ENCODE measurements at regions not wholly inside any gene's neighbourhood (a gene's known extent, or its start where the extent isn't known, plus 50 kb on each side); places are given as distances from the start of the nearest gene placed in this dataset.

- TF ChIP-seq CHD7 (IDR thresholded peaks at IDR 0.05; ENCODE audit: insufficient replicate concordance, low read length) = no peak
- no peak for TF ChIP-seq MAX (IDR thresholded peaks at IDR 0.05)
- no peak for TF ChIP-seq E2F6 (IDR thresholded peaks at IDR 0.05)
- TF ChIP-seq EZH2 (IDR thresholded peaks at IDR 0.05; ENCODE audit: low read depth, low read length, severe bottlenecking) = no peak
- no peak for TF ChIP-seq SIX5 (IDR thresholded peaks at IDR 0.05; ENCODE audit: low read depth, low read length)
- no peak for TF ChIP-seq RNF2 (IDR thresholded peaks at IDR 0.05; ENCODE audit: borderline replicate concordance, low read depth, low read length, missing control alignments, poor library complexity, severe bottlenecking)
- TF ChIP-seq ASH2L (IDR thresholded peaks at IDR 0.05; ENCODE audit: low read length) = no peak
- TF ChIP-seq RXRA (IDR thresholded peaks at IDR 0.05; ENCODE audit: insufficient read depth, low read depth, low read length) = no peak
- no peak for TF ChIP-seq YY1 (IDR thresholded peaks at IDR 0.05; ENCODE audit: low read depth, low read length)
- no peak for TF ChIP-seq SAP30 (IDR thresholded peaks at IDR 0.05; ENCODE audit: insufficient read depth, insufficient replicate concordance, low read length)
Measured at GRCh38 chr12:107152315-107152714, 59.0 kb upstream of the CRY1 start (continued).

Measured in H1 (cell line).